HCT116 (cell line): ENCODE measurements at regions not wholly inside any gene's neighbourhood (a gene's known extent, or its start where the extent isn't known, plus 50 kb on each side); places are given as distances from the start of the nearest gene placed in this dataset.

Source experiments
- ATAC-seq: fragments of 200-7000 bp; cut with Tn5 transposase; 2 replicates; pipeline ENCODE4 v1.9.1; 2020; ENCODE audit warnings: mild to moderate bottlenecking, moderate library complexity
- BruUV-seq: library from RNA; stranded (reverse); fragments of 400-500 nt; replicated peaks from 2 replicates; lab custom pipeline; 2021; lab: Mats Ljungman, UMichigan
- CTCF ChIA-PET: fragments of 300-600 bp; sonication (Branson Sonifier 250); formaldehyde crosslinking; loops from one replicate; lab custom pipeline; 2021; ENCODE audit warnings: antibody characterized with exemption; lab: Charles Lee
- POLR2A ChIA-PET: fragments of 300-600, 350-600 bp; sonication (Branson Sonifier 250); formaldehyde crosslinking; loops from one replicate; lab custom pipeline; 2021; ENCODE audit warnings: antibody characterized with exemption; lab: Charles Lee
- RAD21 ChIA-PET, 2 experiments: fragments of 300-600 bp; sonication (Branson Sonifier 250); formaldehyde crosslinking; loops; one replicate each; lab custom pipeline; 2023; ENCODE audit warnings: low total read pairs in 2 of 2; ENCODE audit not compliant: uncharacterized antibody in 2 of 2, unreplicated experiment in 2 of 2, low non-redundant PET in 1 of 2; lab: Charles Lee
- DNase-seq: peaks from one replicate; pipeline ENCODE4 v3.0.0-alpha.2; 2010; ENCODE audit warnings: low read depth, low spot score
- H2AFZ ChIP-seq: fragments of 200-600 bp; shearing (Covaris generic), sonication (generic); 2 replicates; pipeline ENCODE4 v1.6.1; 2017; ENCODE audit warnings: low read depth, mixed run types, mixed read lengths, antibody characterized with exemption, low read length; ENCODE audit not compliant: poor library complexity, severe bottlenecking
- H3K27ac ChIP-seq: 2 replicates; pipeline ENCODE4 v1.5.1; 2012; ENCODE audit warnings: low read depth, low read length
- H3K27me3 ChIP-seq: fragments of 200-600 bp; sonication (generic); 2 replicates; pipeline ENCODE4 v1.6.1; 2016; ENCODE audit warnings: mixed run types, low read length, mixed read lengths; ENCODE audit not compliant: insufficient read depth
- H3K36me3 ChIP-seq, 2 experiments: fragments of 200-500 bp in 1 of 2; fragments of 200-600 bp in 1 of 2; sonication (Bioruptor generic) in 1 of 2; sonication (generic) in 1 of 2; 2 replicates each; pipeline versions ENCODE4 v1.5.1 to v1.6.1; 2014 to 2016; ENCODE audit warnings: low read length in 2 of 2, inconsistent platforms in 1 of 2, mixed read lengths in 1 of 2, mixed run types in 1 of 2; ENCODE audit not compliant: insufficient read depth in 2 of 2, control insufficient read depth in 1 of 2
- H3K4me1 ChIP-seq, 2 experiments: fragments of 200-600 bp in 1 of 2; sonication (generic) in 1 of 2; 2 replicates each; pipeline versions ENCODE4 v1.5.1 to v1.6.1; 2012 to 2017; ENCODE audit warnings: low read length in 2 of 2, inconsistent platforms in 1 of 2, mild to moderate bottlenecking in 1 of 2, mixed read lengths in 1 of 2, mixed run types in 1 of 2, moderate library complexity in 1 of 2; ENCODE audit not compliant: insufficient read depth in 2 of 2, control insufficient read depth in 1 of 2
- H3K4me2 ChIP-seq: fragments of 200-600 bp; sonication (generic); 2 replicates; pipeline ENCODE4 v1.6.1; 2017; ENCODE audit warnings: mixed run types, low read length, mixed read lengths
- H3K4me3 ChIP-seq, 2 experiments: fragments of 200-600 bp in 1 of 2; sonication (generic) in 1 of 2; replicated peaks in 1 of 2; 2 replicates each; pipeline ENCODE4 v1.5.1; 2011 to 2016; ENCODE audit warnings: low read length in 2 of 2, control low read depth in 1 of 2, low read depth in 1 of 2, mild to moderate bottlenecking in 1 of 2, mixed read lengths in 1 of 2, mixed run types in 1 of 2
- H3K79me2 ChIP-seq: fragments of 200-600 bp; sonication (generic); 2 replicates; pipeline ENCODE4 v1.6.1; 2017; ENCODE audit warnings: mild to moderate bottlenecking, mixed run types, low read length, moderate library complexity, mixed read lengths; ENCODE audit not compliant: insufficient read depth
- H3K9ac ChIP-seq: fragments of 200-600 bp; sonication (generic); 2 replicates; pipeline ENCODE4 v1.6.1; 2016; ENCODE audit warnings: low read length, mixed read lengths
- H3K9me2 ChIP-seq: fragments of 200-600 bp; sonication (generic), shearing (Covaris generic); 2 replicates; pipeline ENCODE4 v1.6.1; 2017; ENCODE audit warnings: mixed run types, mild to moderate bottlenecking, moderate library complexity; ENCODE audit not compliant: insufficient read depth
- H3K9me3 ChIP-seq, 2 experiments: fragments of 200-500 bp in 1 of 2; fragments of 200-600 bp in 1 of 2; sonication (Bioruptor generic) in 1 of 2; sonication (generic) in 1 of 2; 2 replicates each; pipeline ENCODE4 v1.6.1; 2014 to 2017; ENCODE audit warnings: low read length in 2 of 2, mixed read lengths in 2 of 2, inconsistent platforms in 1 of 2, low read depth in 1 of 2, mild to moderate bottlenecking in 1 of 2, mixed run types in 1 of 2, moderate library complexity in 1 of 2; ENCODE audit not compliant: control insufficient read depth in 1 of 2, insufficient read depth in 1 of 2
- H4K20me1 ChIP-seq: fragments of 200-600 bp; sonication (generic), shearing (Covaris generic); 2 replicates; pipeline ENCODE4 v1.6.1; 2017; ENCODE audit warnings: mixed run types, mild to moderate bottlenecking, moderate library complexity; ENCODE audit not compliant: insufficient read depth
- CBX3 ChIP-seq: IDR thresholded peaks from 2 replicates; pipeline ENCODE4 v1.6.1; 2012; ENCODE audit warnings: low read depth
- CEBPB ChIP-seq: IDR thresholded peaks from 2 replicates; pipeline ENCODE4 v1.6.1; 2012; ENCODE audit warnings: low read depth
- EZH2phosphoT487 ChIP-seq: fragments of 200-600 bp; IDR thresholded peaks from 2 replicates; pipeline ENCODE4 v1.6.1; 2018; ENCODE audit warnings: antibody characterized with exemption, borderline replicate concordance
- JUND ChIP-seq: IDR thresholded peaks from 2 replicates; pipeline ENCODE4 v1.6.1; 2012
- POLR2A ChIP-seq: IDR thresholded peaks from 2 replicates; pipeline ENCODE4 v1.7.0; 2011; ENCODE audit warnings: borderline replicate concordance; ENCODE audit not compliant: insufficient read depth, insufficient read length; ENCODE audit errors: extremely low read depth
- SRF ChIP-seq: IDR thresholded peaks from 2 replicates; pipeline ENCODE4 v1.6.1; 2012; ENCODE audit warnings: low read depth
- ZFX ChIP-seq: fragments of 450-650 bp; IDR thresholded peaks from 2 replicates; pipeline ENCODE4 v1.6.1; 2017
- intact Hi-C: fragments of 100-400 bp; cut with micrococcal nuclease; formaldehyde crosslinking; loops from 2 replicates; pipeline ENCODE4 v1.10.0; 2022
- TF ChIP-seq, protein P1 (sequence below): IDR thresholded peaks from 2 replicates; pipeline ENCODE4 v1.6.1; 2011; ENCODE audit warnings: mild to moderate bottlenecking, low read length, moderate library complexity; ENCODE audit not compliant: insufficient replicate concordance; ENCODE audit errors: extremely low read depth

DNA sequence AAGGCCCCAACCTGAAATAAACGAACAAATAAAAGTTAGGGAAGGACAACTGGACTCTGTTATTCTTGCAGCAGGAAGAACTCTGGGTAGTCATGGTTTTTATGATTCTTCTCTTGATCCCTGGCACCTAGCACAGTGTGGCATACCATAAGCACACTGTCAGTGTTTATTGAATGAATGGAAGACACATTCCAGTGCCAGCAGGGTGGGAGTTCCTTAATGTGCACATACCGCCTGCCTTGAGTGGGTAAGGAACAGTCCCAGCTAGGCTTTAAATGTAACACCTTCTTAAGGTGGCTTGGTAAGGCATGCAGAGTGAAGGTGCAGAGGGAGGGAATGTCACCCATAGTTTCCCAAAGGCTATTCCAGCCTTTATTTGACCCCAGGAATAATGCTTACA lies 162.9 kb upstream of the CEP162 start:
- Histone ChIP-seq H3K27me3 (no peaks in the 10 kb centered on the region), H4K20me1 (no peaks in the 10 kb centered on the region), H3K4me1 (no peaks in the 10 kb centered on the region), H3K9me3 (no peaks in the 10 kb centered on the region), H3K79me2 (no peaks in the 10 kb centered on the region), H2AFZ (no peak overlapping the region), H3K9ac (no peak overlapping the region), H3K9me2 (no peaks in the 10 kb centered on the region), H3K4me2 (no peak overlapping the region), H3K27ac (no peak overlapping the region), H3K4me3 (no peak overlapping the region), H3K36me3 (no peaks in the 10 kb centered on the region)
- ATAC-seq (no peak), DNase-seq (no peak)
- ChIA-PET RAD21 (no interaction called here), CTCF (no interaction called here), POLR2A (no interaction called here)
- intact Hi-C loops: no loop called here
- no TSS peak for BruUV-seq
- TF ChIP-seq SRF: no peak
- TF ChIP-seq CBX3: no peak
- TF ChIP-seq, protein P1, sequence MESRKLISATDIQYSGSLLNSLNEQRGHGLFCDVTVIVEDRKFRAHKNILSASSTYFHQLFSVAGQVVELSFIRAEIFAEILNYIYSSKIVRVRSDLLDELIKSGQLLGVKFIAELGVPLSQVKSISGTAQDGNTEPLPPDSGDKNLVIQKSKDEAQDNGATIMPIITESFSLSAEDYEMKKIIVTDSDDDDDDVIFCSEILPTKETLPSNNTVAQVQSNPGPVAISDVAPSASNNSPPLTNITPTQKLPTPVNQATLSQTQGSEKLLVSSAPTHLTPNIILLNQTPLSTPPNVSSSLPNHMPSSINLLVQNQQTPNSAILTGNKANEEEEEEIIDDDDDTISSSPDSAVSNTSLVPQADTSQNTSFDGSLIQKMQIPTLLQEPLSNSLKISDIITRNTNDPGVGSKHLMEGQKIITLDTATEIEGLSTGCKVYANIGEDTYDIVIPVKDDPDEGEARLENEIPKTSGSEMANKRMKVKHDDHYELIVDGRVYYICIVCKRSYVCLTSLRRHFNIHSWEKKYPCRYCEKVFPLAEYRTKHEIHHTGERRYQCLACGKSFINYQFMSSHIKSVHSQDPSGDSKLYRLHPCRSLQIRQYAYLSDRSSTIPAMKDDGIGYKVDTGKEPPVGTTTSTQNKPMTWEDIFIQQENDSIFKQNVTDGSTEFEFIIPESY: no peak
- no peak for TF ChIP-seq ZFX
- TF ChIP-seq POLR2A: no peak
- TF ChIP-seq EZH2phosphoT487: no peak

DNA sequence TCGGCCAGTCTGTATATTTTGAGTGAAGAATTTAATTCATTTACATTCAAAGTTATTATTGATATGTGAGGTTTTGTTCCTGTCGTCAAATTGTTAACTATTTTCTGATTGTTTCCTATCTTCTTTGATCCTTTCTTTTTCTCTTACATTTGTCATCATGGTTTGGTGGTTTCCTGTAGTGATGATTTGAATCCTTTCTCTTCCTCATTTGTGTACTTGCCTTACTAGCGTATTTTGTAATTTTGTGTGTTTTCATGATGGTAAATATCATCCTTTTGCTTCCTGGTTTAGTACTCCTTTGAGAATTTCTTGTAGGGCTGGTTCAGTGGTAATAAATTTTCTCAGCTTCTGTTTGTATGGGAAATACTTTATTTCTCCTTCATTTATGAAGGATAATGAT lies 151.7 kb upstream of the CEP162 start:
- Histone ChIP-seq H3K79me2 (no peaks in the 10 kb centered on the region), H3K9ac (no peak overlapping the region), H3K9me2 (no peaks in the 10 kb centered on the region), H4K20me1 (no peaks in the 10 kb centered on the region), H2AFZ (no peak overlapping the region), H3K9me3 (peaks cover 0 to 4% of the 10 kb centered on the region in 2 experiments; a peak in 2 of 4 replicates), H3K4me2 (no peak overlapping the region), H3K4me1 (no peaks in the 10 kb centered on the region), H3K4me3 (no peak overlapping the region), H3K27me3 (no peaks in the 10 kb centered on the region), H3K27ac (no peak overlapping the region), H3K36me3 (no peaks in the 10 kb centered on the region)
- TF ChIP-seq CEBPB (no peak), JUND (no peak)
- BruUV-seq: no TSS peak
- ATAC-seq (no peak), DNase-seq (no peak)
- ChIA-PET CTCF (no interaction called here), POLR2A (no interaction called here), RAD21 (no interaction called here)
- intact Hi-C loops: no loop called here
